ENCODE measurements at regions not wholly inside any gene's neighbourhood (a gene's known extent, or its start where the extent isn't known, plus 50 kb on each side); places are given as distances from the start of the nearest gene placed in this dataset.

DNA sequence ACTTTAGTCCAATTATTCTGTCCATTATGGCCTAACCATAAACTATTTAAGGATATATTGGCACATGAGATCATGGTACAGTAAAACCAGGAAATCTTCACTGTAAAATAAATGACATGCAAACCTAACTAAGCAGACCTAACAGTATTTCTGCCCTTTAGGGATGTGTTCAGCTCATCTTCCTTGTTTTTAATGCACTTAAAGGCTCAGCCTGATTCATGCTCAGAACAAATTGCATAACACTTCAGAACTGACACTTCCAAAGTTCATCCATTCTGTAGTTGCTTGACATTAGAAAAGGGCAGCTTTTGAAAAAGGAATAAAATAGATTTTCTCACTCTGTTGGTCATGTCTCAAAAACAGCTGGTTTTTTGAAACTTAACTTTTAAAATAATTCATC is 708.5 kb downstream of the C12orf50 start:
- DNase-seq = no peak

GRCh38 chr12:87317302-87317701 is 711.9 kb downstream of the C12orf50 start:
- no peak for DNase-seq

DNA sequence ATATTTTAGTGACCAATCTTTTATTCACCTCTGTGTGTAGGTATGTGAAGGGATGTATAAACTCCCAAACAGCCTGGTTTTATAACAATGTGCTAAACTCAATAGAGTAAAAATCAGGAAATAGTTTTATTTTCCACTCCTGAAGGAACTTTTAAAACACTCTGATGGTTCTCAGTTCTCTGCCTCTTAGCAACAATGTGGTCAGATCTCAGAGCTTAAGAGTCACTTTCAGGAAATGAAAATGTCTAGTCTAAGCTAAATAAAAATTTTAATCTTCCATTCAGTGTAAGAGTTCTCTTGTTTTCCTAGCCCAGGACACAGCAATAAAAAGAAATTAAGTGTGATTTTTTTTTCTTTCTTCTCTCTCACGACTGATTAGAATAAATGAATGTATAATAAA is 718.0 kb downstream of the C12orf50 start:
- DNase-seq = peak; percentile 56

DNA sequence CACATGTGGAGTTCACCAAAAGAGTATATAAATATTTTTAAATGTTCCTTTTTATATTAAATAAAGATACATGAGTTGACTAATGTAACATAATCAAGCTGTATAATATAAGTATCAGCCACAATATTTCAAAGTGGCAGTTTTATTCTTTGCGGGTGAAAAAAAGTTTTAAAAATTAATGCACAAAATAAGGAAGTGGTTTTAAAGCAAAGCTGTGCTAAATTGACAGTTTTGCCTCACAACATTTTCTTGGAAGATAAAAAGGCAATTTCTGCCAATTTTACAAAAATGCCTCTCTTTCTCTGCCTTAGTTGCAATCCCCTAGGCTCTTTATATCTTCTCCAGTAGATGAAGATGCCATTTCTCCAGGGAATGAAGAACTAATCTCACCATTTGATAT is 719.1 kb downstream of the C12orf50 start:
- peak; percentile 36 for DNase-seq

- DNase-seq = no peak
Observed at GRCh38 chr12:87305481-87305880, 723.7 kb downstream of the C12orf50 start.

DNA sequence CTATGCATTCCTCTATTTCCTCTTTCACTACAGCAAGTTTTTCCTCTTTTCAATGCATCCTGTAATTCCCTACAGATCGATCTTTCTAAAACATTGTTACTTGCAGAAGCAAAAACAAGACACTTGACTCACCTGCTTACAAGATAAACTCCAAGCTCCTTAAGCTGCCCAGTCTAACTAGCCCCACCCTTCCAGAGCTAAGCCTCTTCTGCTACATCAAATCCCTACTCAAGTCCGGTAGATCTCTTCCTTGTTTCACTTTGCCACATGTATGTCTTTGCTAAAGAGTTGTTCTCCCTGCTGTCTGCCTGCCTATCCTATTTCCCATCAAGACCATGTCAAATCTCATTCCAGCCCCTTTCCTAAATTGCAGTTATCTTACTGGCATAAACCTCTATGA is 724.8 kb downstream of the C12orf50 start:
- DNase-seq = no peak

DNA sequence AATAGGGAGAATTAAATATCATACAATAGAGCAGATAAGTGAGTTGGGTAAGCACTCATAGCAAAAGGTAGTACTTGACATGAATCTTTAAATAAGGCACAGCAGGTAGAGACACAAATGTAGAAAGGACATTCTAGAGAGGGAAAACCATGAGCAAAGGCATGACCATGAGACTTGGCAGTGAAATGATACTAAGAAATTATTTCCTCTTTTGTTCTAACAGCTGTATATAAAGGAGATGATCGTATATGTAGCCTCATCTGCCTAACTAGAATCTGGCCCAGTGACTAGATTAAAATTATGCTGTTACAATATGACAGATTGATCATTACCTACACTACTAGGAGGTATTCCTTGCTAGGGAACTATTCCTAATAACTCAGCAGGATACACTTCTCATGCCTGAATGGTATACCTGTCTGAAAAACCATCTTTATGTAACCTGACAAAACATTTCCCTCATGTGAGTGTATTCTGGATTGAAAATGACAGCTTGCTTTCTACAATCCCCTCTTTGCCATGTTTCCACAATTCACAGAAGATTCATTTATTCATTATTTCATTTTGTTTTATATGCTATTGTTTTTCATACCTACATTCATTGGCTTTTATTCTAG is 725.7 kb downstream of the C12orf50 start:
- no peak for DNase-seq

- DNase-seq = no peak
Observed at GRCh38 chr12:87302126-87302745, 727.0 kb downstream of the C12orf50 start.

GRCh38 chr12:87290505-87290904 is 738.7 kb downstream of the C12orf50 start:
- no peak for DNase-seq

- DNase-seq = no peak
Observed at GRCh38 chr12:87283886-87284285, 745.3 kb downstream of the C12orf50 start.

GRCh38 chr12:87283111-87283510 is 746.1 kb downstream of the C12orf50 start:
- no peak for DNase-seq

DNA sequence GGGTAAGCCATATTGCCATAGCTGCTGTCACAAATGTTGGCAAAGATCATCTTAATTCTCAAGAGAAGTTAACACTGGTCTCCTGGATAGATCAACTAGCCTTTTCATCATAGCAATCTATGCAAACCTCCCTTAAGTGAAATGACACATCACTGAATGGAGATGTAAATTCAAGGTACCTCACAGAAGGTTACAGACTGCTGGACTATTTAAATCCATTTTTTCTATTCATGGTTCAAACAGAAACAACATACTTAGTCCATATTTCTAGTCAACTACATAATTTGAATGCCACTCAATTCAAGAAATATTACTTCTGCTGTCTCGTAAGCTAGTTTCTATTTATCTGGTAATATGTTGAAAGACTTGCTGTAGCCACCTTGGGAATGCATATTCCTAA is 748.3 kb downstream of the C12orf50 start:
- no peak for DNase-seq

GRCh38 chr12:87280356-87280755 is 748.8 kb downstream of the C12orf50 start:
- DNase-seq = peak; percentile 31

DNA sequence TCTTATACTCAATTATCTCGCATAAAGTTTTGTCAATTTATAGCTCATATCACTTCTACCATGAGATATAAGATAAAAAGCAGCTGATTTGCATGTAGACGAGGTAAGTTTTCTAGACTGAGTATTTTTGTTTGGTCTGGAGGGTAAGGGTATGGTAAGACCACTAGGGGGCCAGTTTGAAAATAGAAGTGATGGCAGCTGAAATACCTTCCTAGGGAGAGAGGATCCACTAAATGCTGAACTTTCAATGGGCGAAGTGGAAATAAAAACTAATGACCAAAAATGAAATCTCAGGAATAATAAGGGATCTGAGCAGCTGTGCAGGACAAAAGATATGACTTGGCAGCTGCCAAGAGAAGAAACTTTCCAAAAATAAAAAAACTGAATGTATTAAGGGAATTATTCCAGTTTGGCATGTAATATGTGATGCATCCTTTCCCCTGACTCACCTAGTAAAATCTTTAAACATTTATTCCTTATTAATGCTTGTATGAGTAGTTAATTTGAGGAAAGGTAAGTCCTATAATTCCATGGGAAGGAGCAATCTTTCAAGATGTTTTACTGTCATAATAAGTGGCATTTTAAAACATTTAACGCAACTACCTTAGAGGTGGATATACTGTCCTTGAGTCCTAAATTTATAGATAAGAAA is 754.5 kb downstream of the C12orf50 start:
- DNase-seq = peak; percentile 36

- DNase-seq = no peak
Observed at GRCh38 chr12:87272851-87273250, 756.4 kb downstream of the C12orf50 start.

GRCh38 chr12:87270919-87271318 is 758.3 kb downstream of the C12orf50 start:
- DNase-seq = no peak

DNA sequence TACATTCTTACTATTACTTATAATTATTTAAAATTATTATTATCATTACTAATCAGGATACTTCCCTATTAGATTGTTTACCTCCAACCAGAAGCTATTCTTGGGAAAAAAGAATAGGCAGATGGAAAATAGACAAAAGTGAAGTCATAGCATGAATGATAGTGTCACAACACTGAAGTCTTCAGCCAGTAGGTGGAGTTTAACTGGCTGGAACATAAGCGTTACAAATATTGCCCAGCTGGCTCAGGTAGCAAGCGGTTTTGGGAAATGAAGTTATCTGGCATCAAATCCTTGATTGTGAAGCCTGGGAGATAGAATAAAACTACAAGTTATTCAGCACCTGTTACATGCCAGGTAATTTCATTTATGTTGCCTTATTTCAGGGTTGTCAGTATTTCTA is 762.9 kb downstream of the C12orf50 start:
- peak; percentile 23 for DNase-seq

- DNase-seq = no peak
Observed at GRCh38 chr12:87259391-87259790, 769.8 kb downstream of the C12orf50 start.

DNA sequence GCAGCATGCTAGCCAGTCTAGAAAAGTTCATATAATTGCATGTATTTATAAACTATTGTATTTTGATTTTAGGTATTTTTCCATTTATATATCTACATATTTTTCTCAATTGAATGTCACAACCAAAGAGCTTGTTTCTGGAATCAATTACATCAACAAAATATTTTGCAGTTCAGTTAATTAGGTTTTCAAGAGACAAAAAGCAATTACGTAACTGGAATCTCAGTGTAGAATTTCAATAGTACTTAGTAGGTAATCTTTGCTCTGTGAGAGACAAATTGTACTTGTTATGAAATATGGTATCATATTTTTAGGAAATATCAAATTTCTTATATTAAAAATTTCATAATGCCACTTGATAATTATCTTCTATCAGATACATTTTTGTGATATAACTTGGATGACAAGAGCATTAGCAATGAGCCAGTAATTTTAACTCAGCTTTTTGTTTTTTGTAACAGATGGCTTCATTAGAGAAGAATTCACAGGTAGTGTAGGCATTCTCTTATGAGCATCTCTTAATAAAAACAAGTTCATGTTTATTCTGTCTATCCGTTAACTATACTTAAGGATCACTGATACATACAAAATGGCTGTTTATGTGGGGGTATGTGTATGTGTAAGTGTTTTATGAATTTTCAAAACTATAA is 774.7 kb downstream of the C12orf50 start:
- no peak for DNase-seq

- DNase-seq = peak; percentile 48
Observed at GRCh38 chr12:87253157-87253556, 776.0 kb downstream of the C12orf50 start.

GRCh38 chr12:87246726-87247125 is 782.5 kb downstream of the C12orf50 start:
- no peak for DNase-seq

DNA sequence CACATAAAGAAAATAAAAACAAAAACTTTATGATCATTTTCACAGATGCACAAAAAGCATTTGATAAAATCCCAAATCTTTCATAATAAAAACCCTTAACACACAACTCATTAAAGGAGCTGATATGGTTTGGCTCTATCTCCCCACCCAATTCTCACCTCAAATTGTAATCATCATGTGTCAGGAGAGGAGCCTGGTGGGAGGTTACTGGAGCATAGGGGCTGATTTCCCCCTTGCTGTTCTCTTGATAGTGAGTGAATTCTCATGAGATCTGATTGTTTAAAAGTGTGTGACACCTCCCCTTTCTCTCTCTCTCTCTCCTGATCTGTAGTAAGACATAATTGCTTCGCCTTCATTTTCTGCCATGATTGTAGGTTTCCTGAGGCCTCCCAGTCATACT is 790.7 kb downstream of the C12orf50 start:
- DNase-seq = no peak

DNA sequence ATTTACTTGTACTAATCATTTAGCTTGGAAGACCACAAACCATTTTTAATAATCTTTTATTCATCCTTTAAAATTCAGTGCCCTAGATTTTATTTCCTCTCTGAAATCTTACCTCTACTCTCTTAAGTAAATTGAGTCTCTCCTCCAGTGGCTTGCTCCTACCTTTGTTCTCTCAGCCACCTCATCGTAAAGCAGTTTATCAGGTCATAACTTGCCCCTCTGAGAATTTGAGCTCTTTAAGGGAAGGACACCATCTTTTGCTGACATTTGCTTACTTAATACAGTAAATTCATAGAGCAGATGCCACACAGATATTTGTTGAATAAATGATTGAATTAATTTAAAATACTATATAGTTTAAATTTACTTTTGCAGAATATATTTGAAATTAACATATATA is 794.3 kb downstream of the C12orf50 start:
- no peak for DNase-seq

DNA sequence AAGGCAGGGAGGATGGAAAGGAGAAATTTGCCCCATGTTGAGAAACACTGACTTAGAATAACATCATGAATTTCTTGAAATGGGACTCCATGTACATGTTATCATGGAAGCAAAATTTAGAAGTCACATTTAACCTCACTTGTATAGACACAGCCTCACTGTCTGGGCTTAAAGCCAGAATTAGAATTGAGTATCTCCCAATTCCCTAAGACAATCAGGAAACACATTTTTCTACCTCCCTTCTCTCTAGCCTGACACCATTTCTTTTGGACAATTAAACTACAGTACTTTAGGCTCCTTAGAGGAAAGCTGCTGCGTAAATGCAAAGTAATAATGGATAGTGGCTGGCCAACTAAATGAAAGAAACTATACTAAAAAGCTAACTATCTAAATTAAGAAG is 795.5 kb downstream of the C12orf50 start:
- no peak for DNase-seq

Data from RPMI8226 (cell line).